ENCODE measurements at regions not wholly inside any gene's neighbourhood (a gene's known extent, or its start where the extent isn't known, plus 50 kb on each side); places are given as distances from the start of the nearest gene placed in this dataset.

DNA sequence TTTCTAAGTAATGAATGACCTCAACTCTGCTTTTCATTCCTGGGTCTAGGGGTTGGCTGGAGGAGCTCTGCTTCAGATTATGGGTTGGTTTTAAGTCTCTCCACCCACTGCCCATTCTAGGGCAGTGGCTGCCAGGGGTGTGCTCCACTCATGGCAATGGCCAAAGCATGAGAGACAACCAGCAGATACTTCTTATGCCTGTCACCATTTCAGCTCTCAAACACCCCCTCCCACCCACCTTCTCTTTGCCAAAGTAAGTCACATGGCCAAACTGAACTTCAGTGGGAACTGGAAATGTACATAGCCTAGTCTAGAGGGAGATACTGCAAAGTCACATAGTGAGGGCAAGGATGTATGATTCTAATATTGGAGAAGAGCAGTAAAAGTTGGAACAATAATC is 285.3 kb downstream of the RPLP1 start:
- DNase-seq (ENCODE audit: low read depth): no peak

GRCh38 chr15:69740684-69741083 is 288.1 kb downstream of the RPLP1 start:
- DNase-seq (ENCODE audit: low read depth): no peak

DNA sequence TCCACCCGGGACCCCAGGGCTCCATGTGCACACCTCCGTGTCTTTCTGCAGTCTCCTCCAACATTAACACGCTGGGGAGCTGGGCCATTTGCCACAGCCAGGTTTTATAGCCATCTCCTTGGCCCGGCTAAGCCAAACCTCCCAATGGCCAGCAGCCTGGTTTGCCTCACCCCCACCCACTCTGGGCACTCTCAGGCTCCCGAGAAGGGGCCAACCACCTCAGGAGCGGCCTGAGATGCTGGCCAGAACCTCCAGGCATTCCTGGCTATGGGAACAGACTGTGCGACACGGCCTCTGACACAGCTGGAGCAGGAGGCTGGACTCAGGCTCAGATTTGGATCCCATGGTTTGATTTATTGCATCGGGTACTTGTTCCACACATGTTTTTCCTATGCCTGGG is 289.7 kb downstream of the RPLP1 start:
- DNase-seq (ENCODE audit: low read depth): no peak

DNA sequence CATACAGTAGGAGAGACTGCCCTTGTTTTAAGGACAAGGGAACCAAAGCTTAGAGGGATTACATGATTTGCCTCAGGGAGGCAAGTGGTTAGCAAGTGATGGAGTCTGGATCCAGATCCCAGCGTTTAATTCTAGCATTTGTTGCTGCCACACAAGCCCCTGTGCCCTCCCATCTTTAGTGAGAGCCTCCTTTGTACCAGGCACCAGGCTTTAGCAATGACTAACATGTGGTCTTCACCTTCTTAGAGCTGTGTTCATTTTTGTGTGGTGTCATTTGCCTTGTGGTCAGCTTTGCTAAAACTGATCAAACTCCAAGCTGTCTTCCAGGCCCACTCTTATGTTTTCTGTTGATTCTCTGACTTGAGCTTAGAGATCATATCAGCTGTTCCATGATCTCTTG is 290.5 kb downstream of the RPLP1 start:
- no peak for DNase-seq (ENCODE audit: low read depth)

GRCh38 chr15:69744391-69745162 is 292.0 kb downstream of the RPLP1 start:
- DNase-seq (ENCODE audit: low read depth): no peak

DNA sequence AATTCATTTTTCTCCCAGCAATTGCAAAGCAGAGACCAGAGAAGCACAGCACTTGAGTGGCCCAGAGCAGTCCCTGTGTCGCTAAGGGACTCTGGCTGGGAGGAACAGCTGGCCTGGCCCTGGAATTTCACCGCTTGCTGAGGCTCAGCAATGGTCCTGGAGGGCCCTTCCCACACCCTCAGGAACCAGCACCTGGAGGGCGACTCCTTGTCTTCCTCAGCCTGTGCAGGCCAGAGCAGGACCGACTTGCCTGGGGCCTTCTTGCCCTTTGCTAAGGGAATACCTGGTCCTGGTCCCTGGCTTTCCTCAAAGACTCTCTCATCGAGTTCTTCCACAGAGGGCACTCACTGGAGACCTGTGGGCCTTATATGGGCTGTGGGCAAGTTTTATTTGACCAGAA is 294.6 kb downstream of the RPLP1 start:
- no peak for DNase-seq (ENCODE audit: low read depth)

GRCh38 chr15:69748131-69748530 is 295.5 kb downstream of the RPLP1 start:
- no peak for DNase-seq (ENCODE audit: low read depth)

DNA sequence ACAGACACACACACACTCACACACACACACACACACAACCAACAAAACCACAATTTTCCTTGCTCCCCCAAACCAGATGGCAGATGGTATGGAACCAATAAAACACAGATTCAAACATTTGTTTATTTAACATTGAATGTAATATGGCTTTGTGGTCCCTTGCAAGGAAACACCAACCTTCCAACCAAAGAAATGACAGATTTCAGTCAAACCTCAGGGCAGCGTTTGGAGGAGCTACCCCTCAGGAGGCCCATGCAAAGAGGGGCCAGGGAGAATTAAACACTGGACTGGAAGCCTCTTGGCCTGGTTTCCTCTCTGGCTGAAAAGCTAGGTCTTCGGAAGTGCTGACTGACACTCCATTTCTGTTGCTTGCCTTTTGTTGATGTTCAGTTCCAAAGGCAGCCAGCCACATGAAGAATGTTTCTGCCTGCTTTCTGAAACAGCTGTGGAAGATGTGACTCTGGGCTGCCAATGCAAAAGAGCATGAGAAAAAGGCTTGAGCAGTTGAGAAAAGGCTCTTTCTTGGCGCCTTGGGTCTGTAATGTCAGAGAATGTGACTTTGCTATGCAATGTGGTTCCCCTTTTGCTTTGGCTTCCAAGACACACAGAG is 296.1 kb downstream of the RPLP1 start:
- no peak for DNase-seq (ENCODE audit: low read depth)

- no peak for DNase-seq (ENCODE audit: low read depth)
Measured at GRCh38 chr15:69749274-69749673, 296.7 kb downstream of the RPLP1 start.

- no peak for DNase-seq (ENCODE audit: low read depth)
Measured at GRCh38 chr15:69749797-69750196, 297.2 kb downstream of the RPLP1 start.

DNA sequence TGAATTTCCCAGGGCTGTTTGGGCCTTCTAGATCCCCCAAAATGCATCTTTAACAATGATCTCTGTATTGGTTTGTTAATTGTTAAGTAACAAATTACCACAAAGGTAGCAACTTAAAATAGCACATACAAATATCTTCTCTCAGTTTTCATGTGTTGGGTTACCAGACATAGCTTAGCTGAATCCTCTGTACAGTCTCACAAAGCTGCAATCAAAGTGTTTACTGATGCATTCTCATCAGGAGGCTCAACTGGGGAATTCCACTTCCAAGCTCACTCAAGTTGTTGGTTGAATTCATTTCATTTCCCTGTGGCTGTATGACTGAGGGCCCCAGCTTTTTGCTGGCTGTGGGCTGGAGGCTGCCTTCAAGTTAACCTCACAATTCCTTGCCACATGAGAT is 297.6 kb downstream of the RPLP1 start:
- no peak for DNase-seq (ENCODE audit: low read depth)

DNA sequence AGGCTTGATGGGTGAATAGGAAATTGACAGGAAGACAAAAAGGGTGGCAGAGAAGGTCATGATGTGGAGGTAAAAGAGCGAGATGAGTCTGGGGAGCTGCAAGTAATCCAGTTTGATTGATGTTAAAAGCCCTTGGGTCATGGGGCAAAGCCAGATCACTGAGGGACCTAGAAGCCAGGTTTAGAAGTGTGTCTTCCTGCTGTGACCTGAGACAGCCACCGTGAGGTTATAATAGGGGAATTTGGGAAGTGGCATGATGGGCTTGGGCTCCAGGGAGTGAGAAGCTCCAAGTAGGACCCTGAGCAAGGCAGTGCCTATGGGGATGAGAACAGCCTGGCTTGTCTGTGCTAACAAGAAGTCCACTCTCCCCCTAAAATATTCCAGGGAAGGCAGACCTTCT is 298.5 kb downstream of the RPLP1 start:
- no peak for DNase-seq (ENCODE audit: low read depth)

DNA sequence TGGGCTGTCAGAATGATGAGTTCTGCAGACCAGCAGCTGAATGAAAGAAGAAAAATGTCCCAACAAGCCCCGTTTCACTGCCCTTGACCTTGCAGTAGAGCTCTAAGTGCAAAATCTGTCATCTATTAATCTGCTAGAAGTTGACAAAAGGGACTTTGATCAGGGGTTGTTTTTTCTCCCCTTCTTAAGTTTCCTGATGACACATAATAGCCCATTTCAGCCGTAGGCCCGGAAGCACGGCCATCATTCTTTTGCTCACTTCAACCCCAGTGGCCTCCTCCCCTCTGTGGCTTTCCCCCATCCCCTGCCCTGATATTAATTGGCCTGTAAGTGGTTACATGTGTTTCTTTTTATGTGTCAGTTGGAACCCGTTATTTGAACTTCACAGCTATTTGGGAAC is 298.9 kb downstream of the RPLP1 start:
- DNase-seq (ENCODE audit: low read depth): no peak

- no peak for DNase-seq (ENCODE audit: low read depth)
Measured at GRCh38 chr15:69753867-69754266, 301.2 kb downstream of the RPLP1 start.

- DNase-seq (ENCODE audit: low read depth): no peak
Measured at GRCh38 chr15:69754313-69754712, 301.7 kb downstream of the RPLP1 start.

DNA sequence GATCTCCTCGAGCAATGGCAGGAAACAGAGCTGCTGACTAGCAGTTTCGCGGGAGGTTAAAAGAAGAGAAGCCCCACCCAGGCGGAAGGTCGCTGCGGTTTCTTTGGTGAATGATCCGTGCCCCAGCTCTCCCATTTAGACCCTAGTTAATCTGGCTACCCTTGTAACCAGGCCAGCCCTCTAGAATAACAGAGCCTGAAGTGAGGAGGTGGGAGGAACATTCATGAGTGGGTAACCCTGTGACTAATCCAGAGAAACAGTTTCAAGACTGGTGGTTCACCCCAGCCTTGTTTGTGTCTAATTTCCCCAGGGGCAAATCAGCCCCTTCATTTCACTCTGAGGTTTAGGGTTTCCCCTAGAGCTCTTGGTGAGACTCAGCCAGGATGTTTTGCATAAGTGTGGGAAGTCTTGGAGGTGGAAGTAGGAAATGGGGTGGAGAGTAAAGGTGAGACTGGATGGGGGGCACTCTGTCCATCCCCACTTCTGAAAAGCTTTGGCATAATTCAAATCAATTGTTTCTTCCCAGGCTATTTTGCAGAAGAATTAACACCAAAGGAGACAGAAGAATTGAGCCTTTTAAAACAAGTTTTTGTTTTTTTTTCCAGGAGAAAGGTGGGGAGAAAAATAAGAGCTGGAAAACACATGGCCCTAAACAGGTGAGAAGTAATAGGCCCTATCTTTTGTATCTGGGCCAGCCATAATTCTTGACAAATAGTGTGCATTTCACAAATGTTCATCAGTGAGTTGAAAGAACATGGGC is 303.1 kb downstream of the RPLP1 start:
- DNase-seq (ENCODE audit: low read depth): peak; percentile 75

DNA sequence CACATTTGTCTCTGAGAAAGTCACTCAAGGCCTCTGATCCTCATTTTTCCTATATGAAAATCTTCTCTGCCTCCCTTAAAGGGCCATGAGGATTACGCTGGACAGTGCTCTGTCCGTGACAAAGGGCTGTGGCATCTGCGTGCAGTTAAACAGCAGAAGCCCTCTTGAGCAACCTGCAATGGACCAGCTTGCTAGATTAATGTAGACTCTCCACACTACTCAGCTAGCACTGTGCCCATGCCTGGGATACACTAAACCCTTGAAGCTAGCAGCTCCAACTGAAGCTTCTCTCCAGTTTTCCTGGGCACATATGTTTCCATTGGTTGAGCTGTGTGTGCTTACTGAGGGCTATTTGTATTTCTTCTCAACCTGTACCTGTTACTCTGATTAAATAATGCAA is 303.8 kb downstream of the RPLP1 start:
- DNase-seq (ENCODE audit: low read depth): no peak

- DNase-seq (ENCODE audit: low read depth): peak; percentile 63
Measured at GRCh38 chr15:69757186-69757585, 304.6 kb downstream of the RPLP1 start.

DNA sequence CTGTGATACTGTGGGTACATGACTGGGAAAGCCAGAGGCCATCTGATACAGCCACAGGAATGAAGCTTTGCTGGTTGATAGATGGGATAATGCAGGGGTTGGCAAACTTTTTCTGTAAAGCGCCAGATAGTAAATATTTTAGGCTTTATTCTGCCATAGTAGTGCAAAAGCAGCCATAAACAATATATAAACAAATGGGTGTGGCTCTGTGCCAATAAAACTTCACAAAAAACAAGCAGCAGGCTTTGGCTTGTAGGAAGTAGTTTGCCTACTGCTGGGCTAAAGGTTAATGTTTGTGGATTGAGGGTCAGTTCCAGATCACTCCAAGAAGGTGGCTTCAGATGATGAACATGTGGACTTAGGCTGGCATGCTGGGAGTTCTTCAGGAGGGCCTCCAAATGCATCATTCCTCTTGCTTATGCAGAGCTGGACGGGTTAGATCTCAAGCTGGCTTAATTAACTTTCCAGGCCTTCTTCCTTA is 305.7 kb downstream of the RPLP1 start:
- no peak for DNase-seq (ENCODE audit: low read depth)

DNA sequence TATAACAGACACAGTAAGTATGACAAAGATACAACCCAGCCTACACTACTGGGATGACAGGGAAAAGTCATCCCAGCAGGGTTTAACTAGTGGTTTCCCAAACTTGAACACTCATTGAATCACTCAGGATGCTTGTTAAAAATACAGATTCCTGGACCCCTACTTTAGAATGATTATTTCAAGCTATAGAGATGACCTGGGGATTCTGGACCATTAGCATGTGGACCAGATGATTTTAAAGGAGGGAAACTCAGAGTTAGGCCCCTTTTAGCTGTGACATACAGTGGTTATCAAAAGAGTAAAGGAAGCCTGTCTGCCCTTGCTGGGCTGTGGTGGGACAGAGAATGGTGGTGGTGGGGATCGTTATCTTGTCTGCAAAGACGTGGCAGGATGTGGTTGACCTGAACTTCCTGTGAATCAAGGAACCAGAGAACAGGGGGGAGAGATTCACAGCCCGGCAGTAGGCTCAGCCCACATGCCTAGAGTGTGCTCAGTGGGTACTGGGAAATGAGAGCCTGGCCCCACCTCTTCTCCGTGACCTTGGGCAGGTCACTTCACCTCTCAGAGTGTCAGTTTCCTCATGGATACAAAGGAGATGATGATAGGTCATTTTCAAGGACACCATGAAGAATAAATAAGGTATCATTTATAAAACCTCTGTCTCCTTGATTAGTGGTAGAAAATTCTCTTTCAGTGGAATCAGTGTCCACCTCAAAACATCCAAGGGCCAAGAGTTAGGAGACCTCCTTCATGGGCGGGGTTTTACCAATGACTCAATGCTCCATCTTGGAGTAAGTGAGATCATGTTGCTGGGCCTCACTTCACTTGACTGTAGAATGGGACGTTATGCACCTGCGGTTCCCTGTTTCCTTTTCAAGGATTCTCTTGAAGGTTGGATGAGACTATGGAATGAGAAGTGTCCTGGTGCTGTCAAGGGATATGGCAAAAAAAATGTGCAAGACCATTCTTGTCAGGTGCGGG is 306.5 kb downstream of the RPLP1 start:
- DNase-seq (ENCODE audit: low read depth): peak; percentile 84

DNA sequence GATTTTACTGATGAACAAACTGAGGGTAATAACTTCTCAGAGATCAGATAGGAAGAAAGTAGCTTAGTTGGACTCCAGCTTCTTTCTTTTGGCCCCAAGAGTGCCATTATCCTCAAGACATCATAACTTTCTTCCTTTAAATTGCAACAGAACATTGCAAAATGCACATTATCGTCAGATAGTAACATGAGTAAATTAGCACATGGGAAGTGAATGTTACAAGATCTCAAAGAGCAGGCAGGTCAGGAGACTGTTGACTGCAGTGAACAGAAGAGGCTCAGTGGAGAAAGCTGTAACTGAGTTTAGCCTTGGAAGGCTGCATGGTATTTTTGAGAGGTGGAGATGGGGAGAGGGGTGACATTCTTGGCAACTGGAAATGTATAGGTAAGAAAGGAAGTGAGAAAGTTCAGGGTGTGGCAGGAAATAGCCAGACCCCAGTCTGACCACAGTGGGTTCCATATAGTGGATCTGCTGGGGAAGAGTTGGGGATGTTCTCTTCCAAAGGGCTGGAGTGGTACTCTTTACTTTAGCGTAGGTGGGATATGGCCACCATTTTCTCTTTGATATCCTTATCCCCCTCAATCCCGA is 307.7 kb downstream of the RPLP1 start:
- DNase-seq (ENCODE audit: low read depth): no peak

All from stimulated activated CD4-positive, alpha-beta T cell treated with anti-CD3 and anti-CD28 coated beads, Interleukin-2, amount 100 ng/mL, for 4 hours (primary cell).